Naive thymus-derived CD4-positive, alpha-beta T cell (primary cell): ENCODE measurements at regions not wholly inside any gene's neighbourhood (a gene's known extent, or its start where the extent isn't known, plus 50 kb on each side); places are given as distances from the start of the nearest gene placed in this dataset.
"Not testable (repeated sequence)": the region's sequence is repeated elsewhere in the genome, so short reads cannot be mapped to it uniquely, and the experiment has no call there.

Experiments used
- ATAC-seq: fragments of 150-1000 bp; cut with Tn5 transposase; 2 replicates; pipeline ENCODE4 v1.10.0; 2021; ENCODE audit warnings: mild to moderate bottlenecking, moderate library complexity
- CTCF ChIA-PET: fragments of 350-600 bp; sonication (Branson Sonifier 250); formaldehyde crosslinking; loops from one replicate; lab custom pipeline; 2021; ENCODE audit warnings: antibody characterized with exemption; lab: Charles Lee
- POLR2A ChIA-PET: fragments of 350-600 bp; sonication (Branson Sonifier 250); formaldehyde crosslinking; loops from one replicate; lab custom pipeline; 2021; ENCODE audit warnings: antibody characterized with exemption, inconsistent platforms; lab: Charles Lee
- DNase-seq, 9 donors: peaks; one replicate each; pipeline versions ENCODE4 v3.0.0 to v3.0.0-alpha.2; 2020 to 2022; ENCODE audit warnings: mixed read lengths in 1 of 9
- H3K27ac ChIP-seq: one replicate; pipeline ENCODE4 v1.7.0; 2013; ENCODE audit warnings: mild to moderate bottlenecking, low read depth, low read length, moderate library complexity
- H3K27me3 ChIP-seq, 2 donors: one replicate each; pipeline ENCODE4 v1.7.0; 2013; ENCODE audit warnings: low read length in 2 of 2, mild to moderate bottlenecking in 2 of 2, moderate library complexity in 2 of 2; ENCODE audit not compliant: control insufficient read depth in 2 of 2, insufficient read depth in 2 of 2
- H3K36me3 ChIP-seq, 3 experiments: 1 replicate in 2 of 3; 2 replicates in 1 of 3; pipeline ENCODE4 v1.7.0; 2013; ENCODE audit warnings: low read length in 3 of 3, mild to moderate bottlenecking in 3 of 3, moderate library complexity in 1 of 3; ENCODE audit not compliant: insufficient read depth in 3 of 3, control insufficient read depth in 2 of 3
- H3K4me1 ChIP-seq, 2 donors: one replicate each; pipeline ENCODE4 v1.7.0; 2013; ENCODE audit warnings: low read length in 2 of 2, mild to moderate bottlenecking in 2 of 2, moderate library complexity in 1 of 2; ENCODE audit not compliant: control insufficient read depth in 2 of 2, insufficient read depth in 2 of 2
- H3K4me3 ChIP-seq: 2 replicates; pipeline ENCODE4 v1.7.0; 2013; ENCODE audit warnings: mild to moderate bottlenecking, low read length
- H3K9me3 ChIP-seq, 3 experiments: 1 replicate in 2 of 3; 2 replicates in 1 of 3; pipeline ENCODE4 v1.7.0; 2013; ENCODE audit warnings: low read length in 3 of 3; ENCODE audit not compliant: control insufficient read depth in 2 of 3
- H3K27ac Mint-ChIP-seq, 9 donors: one replicate each; pipeline ENCODE4 v1.8.0; 2020 to 2022; ENCODE audit warnings: mixed read lengths in 9 of 9, mild to moderate bottlenecking in 8 of 9, moderate library complexity in 5 of 9, inconsistent platforms in 2 of 9
- H3K27me3 Mint-ChIP-seq, 5 donors: one replicate each; pipeline ENCODE4 v1.8.0; 2021 to 2022; ENCODE audit warnings: mixed read lengths in 5 of 5, mild to moderate bottlenecking in 1 of 5
- H3K36me3 Mint-ChIP-seq, 5 donors: one replicate each; pipeline ENCODE4 v1.8.0; 2020 to 2022; ENCODE audit warnings: mixed read lengths in 5 of 5, mild to moderate bottlenecking in 3 of 5, inconsistent platforms in 1 of 5
- H3K4me1 Mint-ChIP-seq, 7 donors: one replicate each; pipeline ENCODE4 v1.8.0; 2020 to 2022; ENCODE audit warnings: mixed read lengths in 7 of 7, mild to moderate bottlenecking in 3 of 7, inconsistent platforms in 1 of 7
- H3K4me3 Mint-ChIP-seq, 10 donors: one replicate each; pipeline ENCODE4 v1.8.0; 2020 to 2022; ENCODE audit warnings: mild to moderate bottlenecking in 10 of 10, mixed read lengths in 10 of 10, moderate library complexity in 6 of 10, inconsistent platforms in 2 of 10
- H3K9me3 Mint-ChIP-seq, 11 donors: one replicate each; pipeline ENCODE4 v1.8.0; 2020 to 2022; ENCODE audit warnings: mixed read lengths in 11 of 11, mild to moderate bottlenecking in 4 of 11, inconsistent platforms in 1 of 11, moderate library complexity in 1 of 11
- intact Hi-C, 2 donors: fragments of 100-400 bp; cut with micrococcal nuclease; formaldehyde crosslinking; loops; one replicate each; pipeline ENCODE4 v1.15.1; 2023

- Mint-ChIP-seq H3K27ac (no peak overlapping the region), H3K27me3 (peaks cover 11 to 61% (median 46%) of the 10 kb centered on the region in 5 donors), H3K36me3 (peaks cover 0 to 3% (median 0%) of the 10 kb centered on the region in 5 donors), H3K9me3 (peaks cover 0 to 8% (median 0%) of the 10 kb centered on the region in 11 donors), H3K4me3 (no peak overlapping the region), H3K4me1 (peaks cover 8 to 16% (median 14%) of the 10 kb centered on the region in 7 donors)
- no peaks in the 10 kb centered on the region for H3K4me1 ChIP-seq
- H3K4me3 ChIP-seq: no peak overlapping the region
- CTCF ChIA-PET: no interaction called here
- H3K36me3 ChIP-seq: no peaks in the 10 kb centered on the region
- DNase-seq (no peak), ATAC-seq (no peak)
- H3K9me3 ChIP-seq: no peaks in the 10 kb centered on the region
- H3K27ac ChIP-seq: no peak overlapping the region
- intact Hi-C loops: no loop called here
- POLR2A ChIA-PET: interaction anchor here (1.2 kb wide), 1 partner anchor 40 kb away, joined by 3 read pairs; no protein-coding TSS in a partner anchor
- no peaks in the 10 kb centered on the region for H3K27me3 ChIP-seq
Observed at GRCh38 chr19:41515015-41515652, 60.8 kb upstream of the CEACAM21 start.

GRCh38 chr19:41516292-41517171 lies 59.4 kb upstream of the CEACAM21 start:
- peaks cover 18 to 27% (median 23%) of the 10 kb centered on the region in 7 donors for H3K4me1 Mint-ChIP-seq
- intact Hi-C loops: loop anchor here (1.0 to 2.0 kb wide), 4 partner anchors 47 to 81 kb away; no protein-coding TSS in a partner anchor
- H3K36me3 ChIP-seq, H3K27me3 ChIP-seq, H3K4me3 ChIP-seq, H3K9me3 Mint-ChIP-seq, H3K4me1 ChIP-seq, H3K27ac Mint-ChIP-seq, H3K27ac ChIP-seq, H3K36me3 Mint-ChIP-seq, H3K9me3 ChIP-seq: not testable (repeated sequence)
- POLR2A ChIA-PET: interaction anchor here (1.2 kb wide), 1 partner anchor 38 kb away, joined by 3 read pairs; no protein-coding TSS in a partner anchor
- ATAC-seq (peak; percentile 56), DNase-seq (peak in 4 of 9 donors; percentile 16 to 36 (median 30))
- peaks cover 11 to 54% (median 36%) of the 10 kb centered on the region in 5 donors for H3K27me3 Mint-ChIP-seq
- CTCF ChIA-PET: interaction anchor here (0.6 to 0.9 kb wide), 2 partner anchors 47 to 78 kb away, joined by 3 read pairs; no protein-coding TSS in a partner anchor
- H3K4me3 Mint-ChIP-seq: peak overlapping the region in 5 of 10 donors; percentile 21 to 40 (median 35)

GRCh38 chr19:41518141-41518540 lies 57.8 kb upstream of the CEACAM21 start:
- POLR2A ChIA-PET: no interaction called here
- peaks cover 6% of the 10 kb centered on the region in 2 donors for H3K4me1 ChIP-seq
- intact Hi-C loops: no loop called here
- H3K27ac ChIP-seq: no peak overlapping the region
- no peaks in the 10 kb centered on the region for H3K9me3 ChIP-seq
- Mint-ChIP-seq H3K27me3 (peaks cover 11 to 54% (median 30%) of the 10 kb centered on the region in 5 donors), H3K4me3 (no peak overlapping the region), H3K27ac (no peak overlapping the region), H3K9me3 (no peaks in the 10 kb centered on the region), H3K4me1 (peaks cover 27 to 40% (median 34%) of the 10 kb centered on the region in 7 donors), H3K36me3 (peaks cover 0 to 8% (median 0%) of the 10 kb centered on the region in 5 donors)
- CTCF ChIA-PET: no interaction called here
- H3K4me3 ChIP-seq: no peak overlapping the region
- no peaks in the 10 kb centered on the region for H3K27me3 ChIP-seq
- no peaks in the 10 kb centered on the region for H3K36me3 ChIP-seq
- ATAC-seq: no peak
- DNase-seq: no peak

GRCh38 chr19:41521138-41521930 lies 54.6 kb upstream of the CEACAM21 start:
- H3K4me1 ChIP-seq, H3K9me3 Mint-ChIP-seq, H3K36me3 Mint-ChIP-seq, H3K27me3 ChIP-seq, H3K9me3 ChIP-seq, H3K36me3 ChIP-seq: not testable (repeated sequence)
- DNase-seq: peak in 7 of 9 donors; percentile 22 to 55 (median 45)
- CTCF ChIA-PET: interaction anchor here (0.7 to 2.1 kb wide), 6 partner anchors 21 to 791 kb away, joined by 3 to 6 read pairs (median 4); no protein-coding TSS in a partner anchor
- H3K27me3 Mint-ChIP-seq: peaks cover 0 to 49% (median 24%) of the 10 kb centered on the region in 5 donors
- ATAC-seq: peak; percentile 79
- peak overlapping the region; percentile 68 to 94 (median 92) for H3K27ac Mint-ChIP-seq
- H3K4me1 Mint-ChIP-seq: peaks cover 23 to 35% (median 32%) of the 10 kb centered on the region in 7 donors
- Histone ChIP-seq H3K4me3 (peak overlapping the region; percentile 63), H3K27ac (peak overlapping the region; percentile 73)
- H3K4me3 Mint-ChIP-seq: peak overlapping the region; percentile 83 to 94 (median 88)
- POLR2A ChIA-PET: interaction anchor here (0.6 to 2.3 kb wide), 6 partner anchors 10 to 38 kb away, joined by 3 to 22 read pairs (median 4); no protein-coding TSS in a partner anchor
- intact Hi-C loops: loop anchor here in 1 of 2 donors (2.0 kb wide), 1 partner anchor 21 kb away; no protein-coding TSS in a partner anchor

GRCh38 chr19:41521931-41522555 lies 53.9 kb upstream of the CEACAM21 start:
- Mint-ChIP-seq H3K4me1 (peaks cover 20 to 29% (median 25%) of the 10 kb centered on the region in 7 donors), H3K36me3 (peaks cover 0 to 10% (median 0%) of the 10 kb centered on the region in 5 donors), H3K9me3 (no peaks in the 10 kb centered on the region), H3K27me3 (peaks cover 0 to 49% (median 17%) of the 10 kb centered on the region in 5 donors), H3K4me3 (peak overlapping the region; percentile 85 to 95 (median 91)), H3K27ac (peak overlapping the region; percentile 85 to 97 (median 92))
- Histone ChIP-seq H3K4me3 (peak overlapping the region; percentile 63), H3K36me3 (no peaks in the 10 kb centered on the region), H3K27ac (peak overlapping the region; percentile 73), H3K9me3 (no peaks in the 10 kb centered on the region), H3K4me1 (peaks cover 6% of the 10 kb centered on the region in 2 donors), H3K27me3 (no peaks in the 10 kb centered on the region)
- peak; percentile 69 for ATAC-seq
- DNase-seq: peak in 8 of 9 donors; percentile 31 to 50 (median 44)
- ChIA-PET POLR2A (interaction anchor here (1.0 to 2.3 kb wide), 5 partner anchors 9 to 37 kb away, joined by 3 to 22 read pairs (median 4); no protein-coding TSS in a partner anchor), CTCF (interaction anchor here (0.7 to 2.1 kb wide), 5 partner anchors 21 to 790 kb away, joined by 3 to 6 read pairs (median 4); no protein-coding TSS in a partner anchor)
- intact Hi-C loops: loop anchor here (1.0 to 2.0 kb wide), 2 partner anchors 9 to 21 kb away; no protein-coding TSS in a partner anchor
